ENCODE measurements at regions not wholly inside any gene's neighbourhood (a gene's known extent, or its start where the extent isn't known, plus 50 kb on each side); places are given as distances from the start of the nearest gene placed in this dataset.

GRCh38 chr4:12586242-12587006 is 897.7 kb downstream of the RAB28 start:
- Histone ChIP-seq H3K9ac (ENCODE audit: low read length) (no peak overlapping the region), H4K20me1 (ENCODE audit: insufficient read depth) (no peaks in the 10 kb centered on the region), H3K4me1 (ENCODE audit: control insufficient read depth in 1 of 2, insufficient read depth in 2 of 2, low read length in 2 of 2) (no peaks in the 10 kb centered on the region), H2AFZ (ENCODE audit: low read depth, low read length, poor library complexity, severe bottlenecking) (no peak overlapping the region), H3K27ac (ENCODE audit: low read depth, low read length) (no peak overlapping the region), H3K9me3 (ENCODE audit: control insufficient read depth in 1 of 2, insufficient read depth in 1 of 2, low read depth in 1 of 2, low read length in 2 of 2) (no peaks in the 10 kb centered on the region), H3K4me3 (replicated peaks in 1 of 2; ENCODE audit: low read depth in 1 of 2, low read length in 2 of 2) (no peak overlapping the region), H3K4me2 (ENCODE audit: low read length) (no peak overlapping the region), H3K27me3 (ENCODE audit: insufficient read depth, low read length) (no peaks in the 10 kb centered on the region), H3K36me3 (ENCODE audit: control insufficient read depth in 1 of 2, insufficient read depth in 2 of 2, low read length in 2 of 2) (no peaks in the 10 kb centered on the region), H3K9me2 (ENCODE audit: insufficient read depth) (no peaks in the 10 kb centered on the region), H3K79me2 (ENCODE audit: insufficient read depth, low read length) (no peaks in the 10 kb centered on the region)
- RAD21 ChIA-PET (ENCODE audit: low non-redundant PET in 1 of 2, low total read pairs in 2 of 2, uncharacterized antibody in 2 of 2, unreplicated experiment in 2 of 2), result no interaction called here
- no peak for ATAC-seq
- no peak for TF ChIP-seq CTCF (IDR thresholded peaks at IDR 0.05 in 2 of 3, conservative IDR thresholded peaks at IDR 0.05 in 1 of 3; ENCODE audit: borderline replicate concordance in 1 of 3, insufficient read depth in 1 of 3, low read depth in 2 of 3, low read length in 2 of 3)
- TF ChIP-seq EZH2 (IDR thresholded peaks at IDR 0.05), result no peak
- TF ChIP-seq CBX3 (IDR thresholded peaks at IDR 0.05; ENCODE audit: low read depth), result no peak
- TF ChIP-seq RAD21 (IDR thresholded peaks at IDR 0.05; ENCODE audit: low read depth), result no peak
- TF ChIP-seq SRF (IDR thresholded peaks at IDR 0.05; ENCODE audit: low read depth), result no peak
- no peak for TF ChIP-seq TCF7L2 (IDR thresholded peaks at IDR 0.05; ENCODE audit: borderline replicate concordance, extremely low read depth, insufficient read depth, insufficient read length)
- TF ChIP-seq ZBTB33 (IDR thresholded peaks at IDR 0.05; ENCODE audit: extremely low read depth, insufficient replicate concordance, low read length), result no peak
- no peak for TF ChIP-seq YY1 (IDR thresholded peaks at IDR 0.05; ENCODE audit: extremely low read depth, insufficient replicate concordance, low read depth, low read length)
- TF ChIP-seq FOSL1 (IDR thresholded peaks at IDR 0.05; ENCODE audit: low read depth), result no peak
- no peak for TF ChIP-seq EGR1 (IDR thresholded peaks at IDR 0.05; ENCODE audit: low read depth)
- no peak for TF ChIP-seq POLR2AphosphoS5 (IDR thresholded peaks at IDR 0.05; ENCODE audit: low read depth, low read length)
- TF ChIP-seq MAX (IDR thresholded peaks at IDR 0.05), result no peak
- TF ChIP-seq SP1 (IDR thresholded peaks at IDR 0.05; ENCODE audit: low read depth), result no peak
- TF ChIP-seq CEBPB (IDR thresholded peaks at IDR 0.05; ENCODE audit: low read depth), result no peak
- TF ChIP-seq SIN3A (IDR thresholded peaks at IDR 0.05; ENCODE audit: low read depth), result no peak
- CTCF ChIA-PET, result no interaction called here
- intact Hi-C loops (cut with micrococcal nuclease), result no loop called here
- DNase-seq (ENCODE audit: low read depth, low spot score), result no peak
- no TSS peak for BruUV-seq (replicated peaks)
- POLR2A ChIA-PET, result no interaction called here
